Lower lobe of right lung (tissue), 2 donors: ENCODE measurements at regions not wholly inside any gene's neighbourhood (a gene's known extent, or its start where the extent isn't known, plus 50 kb on each side); places are given as distances from the start of the nearest gene placed in this dataset.
"Not testable (repeated sequence)": the region's sequence is repeated elsewhere in the genome, so short reads cannot be mapped to it uniquely, and the experiment has no call there.

Experiments
- ATAC-seq, 2 donors: fragments of 200-7000 bp; cut with Tn5 transposase; one replicate each; pipeline ENCODE4 v1.9.1; 2020 to 2022; ENCODE audit warnings: mild to moderate bottlenecking in 2 of 2, moderate library complexity in 2 of 2
- DNase-seq: peaks from one replicate; pipeline ENCODE4 v3.0.0-alpha.2; 2020
- H3K27ac ChIP-seq: fragments of 200-600 bp; one replicate; pipeline ENCODE4 v1.8.0; 2022
- H3K27me3 ChIP-seq: fragments of 200-600 bp; one replicate; pipeline ENCODE4 v1.8.0; 2022; ENCODE audit warnings: low read depth
- H3K36me3 ChIP-seq: fragments of 200-600 bp; one replicate; pipeline ENCODE4 v1.8.0; 2022; ENCODE audit warnings: mild to moderate bottlenecking
- H3K4me1 ChIP-seq: fragments of 200-600 bp; one replicate; pipeline ENCODE4 v1.8.0; 2022
- H3K4me3 ChIP-seq: fragments of 200-600 bp; one replicate; pipeline ENCODE4 v1.8.0; 2022; ENCODE audit warnings: mild to moderate bottlenecking
- H3K9me3 ChIP-seq: fragments of 200-600 bp; one replicate; pipeline ENCODE4 v1.8.0; 2022
- CTCF ChIP-seq: fragments of 200-600 bp; IDR thresholded peaks from one replicate; pipeline ENCODE4 v1.8.0; 2022; ENCODE audit warnings: antibody characterized with exemption, mild to moderate bottlenecking
- intact Hi-C: fragments of 100-400 bp; cut with DNase I; formaldehyde crosslinking; loops from one replicate; pipeline ENCODE4 v1.11.0; 2022
- donor health status: DM: no; HTN: yes; CAD: no; lungs with severe emphysema.

- no peak for ATAC-seq
- H3K27me3 ChIP-seq, result no peaks in the 10 kb centered on the region
- intact Hi-C loops, result no loop called here
- H3K36me3 ChIP-seq, result no peaks in the 10 kb centered on the region
- peaks cover 11% of the 10 kb centered on the region for H3K9me3 ChIP-seq
- H3K4me1 ChIP-seq, result no peaks in the 10 kb centered on the region
- no peak for DNase-seq
- H3K4me3 ChIP-seq, result no peak overlapping the region
- no peak for TF ChIP-seq CTCF
- H3K27ac ChIP-seq, result no peak overlapping the region
Observed at GRCh38 chr5:8553364-8553763, 684.4 kb downstream of the MTRR start.

GRCh38 chr5:8557728-8558127 lies 688.8 kb downstream of the MTRR start:
- DNase-seq, result no peak
- Histone ChIP-seq H3K27me3 (no peaks in the 10 kb centered on the region), H3K27ac (no peak overlapping the region), H3K4me1 (no peaks in the 10 kb centered on the region), H3K4me3 (no peak overlapping the region), H3K36me3 (no peaks in the 10 kb centered on the region), H3K9me3 (peaks cover 11% of the 10 kb centered on the region)
- intact Hi-C loops, result no loop called here
- no peak for ATAC-seq
- TF ChIP-seq CTCF, result no peak

GRCh38 chr5:8560776-8561175 lies 691.8 kb downstream of the MTRR start:
- H3K4me3 ChIP-seq, result no peak overlapping the region
- intact Hi-C loops, result no loop called here
- no peak for TF ChIP-seq CTCF

GRCh38 chr5:8561224-8561840 lies 692.4 kb downstream of the MTRR start:
- intact Hi-C loops, result no loop called here
- H3K9me3 ChIP-seq, result no peaks in the 10 kb centered on the region
- H3K36me3 ChIP-seq, result no peaks in the 10 kb centered on the region
- TF ChIP-seq CTCF, result no peak
- ATAC-seq, result no peak
- no peaks in the 10 kb centered on the region for H3K27me3 ChIP-seq
- H3K4me3 ChIP-seq, result no peak overlapping the region
- H3K4me1 ChIP-seq, result no peaks in the 10 kb centered on the region
- DNase-seq, result no peak
- H3K27ac ChIP-seq, result no peak overlapping the region

More at GRCh38 chr5:8560776-8561175, 691.8 kb downstream of the MTRR start:
- ATAC-seq (no peak), DNase-seq (no peak)
- no peaks in the 10 kb centered on the region for H3K36me3 ChIP-seq
- H3K9me3 ChIP-seq, result no peaks in the 10 kb centered on the region
- no peak overlapping the region for H3K27ac ChIP-seq
- no peaks in the 10 kb centered on the region for H3K4me1 ChIP-seq
- no peaks in the 10 kb centered on the region for H3K27me3 ChIP-seq

- no peak overlapping the region for H3K27ac ChIP-seq
- no peaks in the 10 kb centered on the region for H3K36me3 ChIP-seq
- H3K9me3 ChIP-seq, result no peaks in the 10 kb centered on the region
- no peak overlapping the region for H3K4me3 ChIP-seq
- ATAC-seq (no peak), DNase-seq (no peak)
- no peak for TF ChIP-seq CTCF
- H3K27me3 ChIP-seq, result no peaks in the 10 kb centered on the region
- intact Hi-C loops, result no loop called here
- no peaks in the 10 kb centered on the region for H3K4me1 ChIP-seq
Observed at GRCh38 chr5:8561854-8562253, 692.9 kb downstream of the MTRR start.

GRCh38 chr5:8563540-8563939 lies 694.6 kb downstream of the MTRR start:
- H3K4me1 ChIP-seq, H3K36me3 ChIP-seq, H3K4me3 ChIP-seq, DNase-seq, H3K27ac ChIP-seq, intact Hi-C loops, ATAC-seq, H3K27me3 ChIP-seq, H3K9me3 ChIP-seq: not testable (repeated sequence)
